ENCODE measurements at regions not wholly inside any gene's neighbourhood (a gene's known extent, or its start where the extent isn't known, plus 50 kb on each side); places are given as distances from the start of the nearest gene placed in this dataset.
"Not testable (repeated sequence)": the region's sequence is repeated elsewhere in the genome, so short reads cannot be mapped to it uniquely, and the experiment has no call there.

- DNase-seq, result no peak
These were observed 161.9 kb downstream of the URI1 start for GRCh38 chr19:30103981-30104380.

- DNase-seq, result no peak
These were observed 163.3 kb downstream of the URI1 start for GRCh38 chr19:30105316-30105715.

DNA sequence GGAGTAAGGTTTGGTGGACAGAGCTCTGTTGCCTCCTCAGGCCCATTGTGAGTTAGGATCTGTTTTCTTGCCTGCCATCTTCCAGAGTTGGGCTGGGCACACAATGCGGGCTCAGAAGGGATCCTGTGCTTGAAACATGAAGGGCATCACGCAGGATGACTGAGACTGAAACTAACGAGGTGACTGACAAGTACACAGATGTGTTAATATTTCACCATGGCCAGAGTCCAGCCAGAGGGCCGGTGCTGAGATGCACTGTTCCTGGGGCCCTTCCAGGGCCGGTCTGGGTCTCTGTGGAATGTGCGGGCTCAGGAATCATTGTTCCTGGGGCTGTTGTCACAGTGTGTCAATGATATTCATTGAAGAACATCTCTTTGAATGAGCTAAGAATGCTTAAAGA lies 163.7 kb downstream of the URI1 start:
- DNase-seq, result no peak

DNA sequence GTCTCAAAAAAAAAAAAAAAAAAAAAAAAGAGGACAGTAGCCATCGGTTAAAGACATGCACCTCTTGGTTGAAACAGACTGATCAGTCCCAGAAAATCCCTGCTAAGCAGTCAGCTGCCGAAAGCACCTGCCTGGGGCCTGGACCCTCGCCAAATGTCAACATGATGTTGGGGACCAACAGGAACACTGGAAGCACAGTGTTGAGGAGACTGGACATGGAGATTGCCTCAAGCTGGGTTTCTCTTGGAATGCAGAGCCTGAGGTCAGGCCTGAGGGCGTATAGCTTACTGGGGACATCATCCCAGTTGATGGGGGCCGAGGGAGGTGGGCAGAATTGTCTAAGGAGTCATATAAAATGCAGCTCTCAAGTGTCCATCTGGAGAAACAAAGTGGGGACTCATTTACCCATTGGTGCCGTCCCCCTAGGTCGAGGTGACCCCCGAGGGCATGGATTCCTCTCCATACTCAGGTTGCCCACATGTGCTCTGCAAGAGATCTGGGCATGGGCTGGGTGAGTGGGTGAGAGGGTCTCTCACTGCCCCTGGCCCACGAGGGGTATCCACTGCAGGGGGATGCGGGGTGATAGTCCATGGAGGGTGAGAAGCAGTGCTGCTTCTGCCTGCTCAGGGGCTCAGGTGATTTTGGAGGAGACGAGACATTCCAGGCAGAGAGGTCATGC lies 164.5 kb downstream of the URI1 start:
- no peak for DNase-seq

- no peak for DNase-seq
These were observed 165.2 kb downstream of the URI1 start for GRCh38 chr19:30107251-30107650.

- DNase-seq, result no peak
These were observed 167.5 kb downstream of the URI1 start for GRCh38 chr19:30109565-30109964.

- no peak for DNase-seq
These were observed 169.2 kb downstream of the URI1 start for GRCh38 chr19:30111021-30111855.

DNA sequence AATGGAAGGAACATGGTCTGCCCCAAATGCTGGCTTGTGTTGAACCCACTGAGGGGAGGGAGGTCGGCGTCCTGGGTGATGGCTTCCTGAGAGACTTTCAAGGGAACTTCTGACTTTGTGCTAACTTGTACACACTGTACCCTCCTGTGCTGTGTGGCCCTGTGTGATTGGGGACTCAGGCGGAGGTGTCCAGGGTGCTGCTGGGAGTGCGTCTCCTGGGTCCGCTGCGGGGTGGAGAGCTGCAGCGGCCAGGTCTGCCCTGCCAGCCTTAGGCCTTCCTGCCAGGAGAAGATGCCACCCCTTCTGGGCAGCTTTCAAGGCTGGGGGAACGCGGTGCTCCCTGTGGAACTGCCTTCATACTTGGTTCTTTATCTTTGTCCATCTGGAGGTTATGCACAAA lies 170.1 kb downstream of the URI1 start:
- DNase-seq, result no peak

- DNase-seq, result no peak
These were observed 170.6 kb downstream of the URI1 start for GRCh38 chr19:30112666-30113065.

DNA sequence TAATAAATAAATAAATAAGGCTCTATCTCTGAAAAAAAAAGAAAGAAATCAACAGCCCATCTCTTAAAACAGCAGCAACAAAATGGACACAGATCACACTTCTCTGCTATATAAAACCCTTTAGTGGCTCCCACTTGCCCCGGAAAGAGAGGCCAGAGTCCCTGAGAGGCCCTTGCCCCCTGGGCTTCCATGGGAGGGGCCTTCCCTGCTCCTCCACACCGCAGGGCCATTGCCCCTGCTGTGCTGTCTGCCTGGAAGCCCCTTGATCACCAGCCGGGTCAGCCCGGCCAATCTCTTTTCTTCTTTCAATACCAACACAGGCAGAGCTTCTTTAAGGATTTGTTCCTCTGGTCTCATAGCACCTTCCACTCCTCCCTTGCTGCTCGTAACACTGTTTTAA lies 171.1 kb downstream of the URI1 start:
- DNase-seq, result no peak

DNA sequence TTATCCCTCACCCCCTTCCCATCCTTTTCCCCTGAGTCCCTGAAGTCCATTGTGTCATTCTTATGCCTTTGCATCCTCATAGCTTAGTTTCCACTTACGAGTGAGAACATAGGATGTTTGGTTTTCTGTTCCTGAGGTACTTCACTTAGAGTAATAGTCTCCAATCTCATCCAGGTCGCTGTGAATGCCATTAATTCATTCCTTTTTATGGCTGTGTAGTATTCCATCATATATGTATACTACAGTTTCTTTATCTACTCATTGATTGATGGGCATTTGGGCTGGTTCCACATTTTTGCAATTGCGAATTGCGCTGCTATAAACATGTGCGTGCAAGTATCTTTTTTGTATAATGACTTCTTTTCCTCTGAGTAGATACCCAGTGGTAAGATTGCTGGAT lies 172.1 kb downstream of the URI1 start:
- not testable (repeated sequence) for DNase-seq

GRCh38 chr19:30115947-30116346 lies 173.9 kb downstream of the URI1 start:
- no peak for DNase-seq

GRCh38 chr19:30116530-30116929 lies 174.5 kb downstream of the URI1 start:
- DNase-seq, result no peak

DNA sequence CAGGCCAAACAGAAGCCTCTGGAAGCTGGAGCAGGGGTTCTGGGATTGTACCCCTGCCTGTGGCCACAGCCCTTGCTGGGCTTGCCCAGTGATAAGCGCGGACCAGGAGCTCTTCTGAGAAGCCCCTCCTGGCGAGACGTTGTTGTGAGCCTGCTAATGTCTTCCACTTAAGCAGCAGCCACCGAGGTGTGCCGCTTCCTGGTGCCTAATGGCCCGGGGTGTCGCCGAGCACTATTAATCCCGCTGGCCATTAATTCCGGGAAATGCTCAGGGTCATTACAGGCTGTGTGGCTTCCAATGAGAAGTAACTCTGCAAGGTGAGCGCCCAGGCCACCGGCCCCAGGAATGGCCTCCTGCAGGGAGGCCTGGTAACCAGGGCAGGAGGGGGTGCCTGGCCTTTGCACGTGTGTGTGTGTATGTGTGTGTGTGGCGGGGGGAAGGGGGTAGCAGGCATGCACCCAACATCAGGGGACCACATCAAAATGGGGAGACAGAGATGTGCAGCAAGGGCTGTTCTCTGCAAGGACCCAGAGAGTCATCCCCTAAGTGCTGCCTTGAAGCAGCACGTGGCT lies 175.0 kb downstream of the URI1 start:
- no peak for DNase-seq

- no peak for DNase-seq
These were observed 175.7 kb downstream of the URI1 start for GRCh38 chr19:30117636-30118145.

GRCh38 chr19:30118221-30118620 lies 176.2 kb downstream of the URI1 start:
- no peak for DNase-seq

DNA sequence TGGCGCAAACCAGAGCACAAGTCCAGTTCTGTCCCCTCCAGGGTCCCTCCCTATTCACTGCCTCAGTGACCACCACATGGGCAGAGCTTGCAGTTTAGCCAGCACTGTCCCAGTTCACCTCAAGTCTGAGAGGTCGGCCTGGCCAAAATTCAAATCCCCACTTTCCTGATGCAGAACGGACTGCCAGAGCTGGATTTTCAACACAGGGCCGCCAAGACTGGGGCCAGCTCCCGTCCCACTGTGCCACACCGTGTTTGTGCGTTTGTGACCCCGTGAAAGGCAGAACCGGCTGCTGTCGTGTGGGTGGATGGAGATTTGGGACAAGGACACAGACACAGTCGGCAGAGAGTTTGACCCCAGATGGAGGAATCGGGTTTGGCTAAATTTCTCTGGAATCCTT lies 176.7 kb downstream of the URI1 start:
- DNase-seq, result no peak

- DNase-seq, result no peak
These were observed 177.3 kb downstream of the URI1 start for GRCh38 chr19:30119180-30119908.

- no peak for DNase-seq
These were observed 178.9 kb downstream of the URI1 start for GRCh38 chr19:30120860-30121484.

- no peak for DNase-seq
These were observed 180.4 kb downstream of the URI1 start for GRCh38 chr19:30122431-30122830.

DNA sequence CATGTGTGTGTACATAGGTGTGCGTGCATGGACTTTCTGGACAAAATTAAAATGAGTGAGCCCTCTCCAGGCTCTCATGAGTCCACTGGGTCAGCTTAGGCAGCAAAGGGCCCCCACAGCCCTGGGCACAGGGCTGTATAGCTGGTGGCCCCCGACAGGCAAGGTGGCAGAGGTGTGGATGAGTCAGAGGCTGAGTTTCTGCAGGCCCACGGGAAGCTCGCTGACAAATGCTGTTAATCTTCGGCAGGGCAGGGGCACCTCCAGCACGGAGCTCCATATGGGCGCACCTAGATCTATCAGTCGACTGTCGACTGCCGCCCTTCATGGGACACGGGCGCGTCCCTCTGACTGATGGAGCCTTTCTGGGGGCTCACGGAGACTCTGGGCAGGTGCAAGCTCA lies 181.1 kb downstream of the URI1 start:
- DNase-seq, result no peak

DNA sequence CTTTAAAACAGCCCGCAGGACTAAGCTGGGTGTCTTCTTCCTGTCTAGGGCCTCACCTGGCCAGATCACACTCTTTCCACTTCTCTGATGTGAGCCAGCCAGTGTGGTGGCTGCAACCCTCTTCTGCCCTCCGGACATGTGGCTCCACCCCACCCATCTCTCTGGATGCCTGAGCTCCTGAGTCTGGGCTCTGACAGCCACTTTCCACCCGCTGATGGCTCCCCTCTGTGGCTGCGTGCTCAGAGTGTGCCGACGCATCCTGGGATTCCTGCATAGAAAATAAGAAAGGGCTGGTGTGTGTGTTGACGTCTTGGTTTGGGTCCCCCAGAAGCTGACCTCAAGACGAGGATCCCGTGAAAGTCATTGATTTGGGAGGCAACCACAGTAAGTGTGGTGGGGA lies 181.6 kb downstream of the URI1 start:
- DNase-seq, result no peak

DNA sequence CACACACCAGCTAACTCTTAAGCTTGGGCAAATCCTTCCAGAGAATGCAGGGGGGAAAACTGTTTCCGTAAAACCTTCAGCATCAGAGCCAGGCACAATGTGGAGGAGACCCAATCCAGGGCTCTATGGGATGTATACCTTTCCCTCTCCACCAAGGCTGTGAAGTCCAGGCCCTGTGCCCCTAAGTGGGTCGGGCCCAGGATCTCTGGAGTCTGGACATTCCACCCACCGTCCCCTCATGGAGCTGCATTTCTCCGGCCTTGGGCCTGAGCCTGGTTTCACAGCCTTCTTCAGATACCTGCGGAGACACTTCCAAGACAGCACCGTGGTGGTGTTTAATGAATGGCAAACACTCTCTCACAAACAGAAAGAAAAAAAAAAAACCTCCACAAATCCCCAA lies 186.2 kb downstream of the URI1 start:
- no peak for DNase-seq
